ENCODE measurements at regions not wholly inside any gene's neighbourhood (a gene's known extent, or its start where the extent isn't known, plus 50 kb on each side); places are given as distances from the start of the nearest gene placed in this dataset.
A peak's percentile ranks its signal among the peaks of the same experiment; 100 is the strongest.

- no peak for TF ChIP-seq RNF219 (CRISPR knock-in tag; IDR thresholded peaks at IDR 0.05)
- TF ChIP-seq MYBL2 (IDR thresholded peaks at IDR 0.05; ENCODE audit: low read depth), result 0 out of 2 replicates have a peak, but pooled peaks have one; percentile 17
- TF ChIP-seq MYBL2 (CRISPR knock-in tag; IDR thresholded peaks at IDR 0.05; ENCODE audit: borderline replicate concordance), result no peak
- TF ChIP-seq, protein P1, sequence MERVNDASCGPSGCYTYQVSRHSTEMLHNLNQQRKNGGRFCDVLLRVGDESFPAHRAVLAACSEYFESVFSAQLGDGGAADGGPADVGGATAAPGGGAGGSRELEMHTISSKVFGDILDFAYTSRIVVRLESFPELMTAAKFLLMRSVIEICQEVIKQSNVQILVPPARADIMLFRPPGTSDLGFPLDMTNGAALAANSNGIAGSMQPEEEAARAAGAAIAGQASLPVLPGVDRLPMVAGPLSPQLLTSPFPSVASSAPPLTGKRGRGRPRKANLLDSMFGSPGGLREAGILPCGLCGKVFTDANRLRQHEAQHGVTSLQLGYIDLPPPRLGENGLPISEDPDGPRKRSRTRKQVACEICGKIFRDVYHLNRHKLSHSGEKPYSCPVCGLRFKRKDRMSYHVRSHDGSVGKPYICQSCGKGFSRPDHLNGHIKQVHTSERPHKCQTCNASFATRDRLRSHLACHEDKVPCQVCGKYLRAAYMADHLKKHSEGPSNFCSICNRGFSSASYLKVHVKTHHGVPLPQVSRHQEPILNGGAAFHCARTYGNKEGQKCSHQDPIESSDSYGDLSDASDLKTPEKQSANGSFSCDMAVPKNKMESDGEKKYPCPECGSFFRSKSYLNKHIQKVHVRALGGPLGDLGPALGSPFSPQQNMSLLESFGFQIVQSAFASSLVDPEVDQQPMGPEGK (CRISPR knock-in tag; IDR thresholded peaks at IDR 0.05; ENCODE audit: borderline replicate concordance), result no peak
- 0 out of 2 replicates have a peak, but pooled peaks have one; percentile 35 for TF ChIP-seq NBN (IDR thresholded peaks at IDR 0.05; ENCODE audit: low read depth)
- no peak for TF ChIP-seq LARP7 (IDR thresholded peaks at IDR 0.05)
- TF ChIP-seq CBX8 (IDR thresholded peaks at IDR 0.05; ENCODE audit: borderline replicate concordance, extremely low read depth, low read depth, low read length, poor library complexity, severe bottlenecking), result no peak
- no peak for TF ChIP-seq ZNF696 (CRISPR knock-in tag; conservative IDR thresholded peaks at IDR 0.05)
- TF ChIP-seq NR2C1 (IDR thresholded peaks at IDR 0.05), result no peak
- no peak for TF ChIP-seq NR2C1 (tag; IDR thresholded peaks at IDR 0.05)
- TF ChIP-seq, protein P2, sequence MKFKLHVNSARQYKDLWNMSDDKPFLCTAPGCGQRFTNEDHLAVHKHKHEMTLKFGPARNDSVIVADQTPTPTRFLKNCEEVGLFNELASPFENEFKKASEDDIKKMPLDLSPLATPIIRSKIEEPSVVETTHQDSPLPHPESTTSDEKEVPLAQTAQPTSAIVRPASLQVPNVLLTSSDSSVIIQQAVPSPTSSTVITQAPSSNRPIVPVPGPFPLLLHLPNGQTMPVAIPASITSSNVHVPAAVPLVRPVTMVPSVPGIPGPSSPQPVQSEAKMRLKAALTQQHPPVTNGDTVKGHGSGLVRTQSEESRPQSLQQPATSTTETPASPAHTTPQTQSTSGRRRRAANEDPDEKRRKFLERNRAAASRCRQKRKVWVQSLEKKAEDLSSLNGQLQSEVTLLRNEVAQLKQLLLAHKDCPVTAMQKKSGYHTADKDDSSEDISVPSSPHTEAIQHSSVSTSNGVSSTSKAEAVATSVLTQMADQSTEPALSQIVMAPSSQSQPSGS (CRISPR knock-in tag; IDR thresholded peaks at IDR 0.05), result no peak
- 0 out of 2 replicates have a peak, but pooled peaks have one; percentile 40 for TF ChIP-seq CBX1 (IDR thresholded peaks at IDR 0.05; ENCODE audit: low read depth)
- TF ChIP-seq ELF2 (CRISPR knock-in tag; IDR thresholded peaks at IDR 0.05), result no peak
- 0 out of 2 replicates have a peak, but pooled peaks have one; percentile 14 for TF ChIP-seq MAFG (tag; conservative IDR thresholded peaks at IDR 0.05)
Observed at GRCh38 chr15:34644061-34644460, 60.6 kb upstream of the GOLGA8B start (continued).
